Thymus (tissue), 11 donors: ENCODE measurements at regions not wholly inside any gene's neighbourhood (a gene's known extent, or its start where the extent isn't known, plus 50 kb on each side); places are given as distances from the start of the nearest gene placed in this dataset.
"Not testable (repeated sequence)": the region's sequence is repeated elsewhere in the genome, so short reads cannot be mapped to it uniquely, and the experiment has no call there.

Source experiments
- DNase-seq, 9 donors: peaks; one replicate each; pipeline ENCODE4 v3.0.0-alpha.2; 2013; ENCODE audit warnings: low spot score in 9 of 9, low read depth in 6 of 9, missing footprints in 1 of 9
- H3K27ac ChIP-seq, 2 donors: one replicate each; pipeline ENCODE4 v1.5.1; 2013; ENCODE audit warnings: control low read depth in 1 of 2, low read depth in 1 of 2, low read length in 1 of 2, mild to moderate bottlenecking in 1 of 2, moderate library complexity in 1 of 2
- H3K27me3 ChIP-seq, 2 donors: one replicate each; pipeline ENCODE4 v1.5.1; 2013; ENCODE audit warnings: low read length in 1 of 2; ENCODE audit not compliant: control insufficient read depth in 2 of 2, insufficient read depth in 1 of 2
- H3K36me3 ChIP-seq, 2 donors: one replicate each; pipeline ENCODE4 v1.5.1; 2013; ENCODE audit warnings: low read length in 1 of 2, mild to moderate bottlenecking in 1 of 2, moderate library complexity in 1 of 2; ENCODE audit not compliant: control insufficient read depth in 2 of 2, insufficient read depth in 2 of 2
- H3K4me1 ChIP-seq, 2 donors: one replicate each; pipeline ENCODE4 v1.5.1; 2013; ENCODE audit warnings: low read length in 2 of 2; ENCODE audit not compliant: control insufficient read depth in 2 of 2, insufficient read depth in 2 of 2
- H3K4me3 ChIP-seq, 2 donors: one replicate each; pipeline ENCODE4 v1.5.1; 2013; ENCODE audit warnings: low read length in 2 of 2, control low read depth in 1 of 2, mild to moderate bottlenecking in 1 of 2
- H3K9me3 ChIP-seq, 2 donors: one replicate each; pipeline ENCODE4 v1.5.1; 2013; ENCODE audit warnings: low read length in 1 of 2, mild to moderate bottlenecking in 1 of 2; ENCODE audit not compliant: control insufficient read depth in 2 of 2, insufficient read depth in 1 of 2
- WGBS: extraction: QIAGEN DNeasy Blood & Tissue Kit; methylation state at CpG from one replicate; pipeline ENCODE4 v1.1.7; 2013; 5-methylcytosine and 5-hydroxymethylcytosine counted together
- donor health status: healthy.

- Histone ChIP-seq H3K4me3 (no peak overlapping the region), H3K36me3 (no peaks in the 10 kb centered on the region), H3K27me3 (no peaks in the 10 kb centered on the region), H3K27ac (no peak overlapping the region), H3K4me1 (no peaks in the 10 kb centered on the region), H3K9me3 (no peaks in the 10 kb centered on the region)
- 85% methylated on average over 3 of the region's 3 CpGs for WGBS
- DNase-seq, result no peak
These were observed 169.5 kb upstream of the SMARCAD1 start for GRCh38 chr4:94038195-94038594.

GRCh38 chr4:94039226-94039625 is 168.4 kb upstream of the SMARCAD1 start:
- DNase-seq, result no peak
- H3K4me1 ChIP-seq, result no peaks in the 10 kb centered on the region
- no peaks in the 10 kb centered on the region for H3K9me3 ChIP-seq
- no peaks in the 10 kb centered on the region for H3K36me3 ChIP-seq
- no peaks in the 10 kb centered on the region for H3K27me3 ChIP-seq
- 93% methylated on average over 4 of the region's 4 CpGs for WGBS
- no peak overlapping the region for H3K27ac ChIP-seq
- no peak overlapping the region for H3K4me3 ChIP-seq

- not testable (repeated sequence) for H3K4me1 ChIP-seq, H3K36me3 ChIP-seq, H3K9me3 ChIP-seq, DNase-seq, H3K27me3 ChIP-seq, H3K4me3 ChIP-seq, H3K27ac ChIP-seq
- 97% methylated on average over 14 of the region's 14 CpGs for WGBS
These were observed 163.2 kb upstream of the SMARCAD1 start for GRCh38 chr4:94044471-94044870.

- H3K4me1 ChIP-seq, result no peaks in the 10 kb centered on the region
- DNase-seq, result no peak
- WGBS, result 85% methylated on average over 4 of the region's 4 CpGs
- H3K27me3 ChIP-seq, result no peaks in the 10 kb centered on the region
- H3K36me3 ChIP-seq, result no peaks in the 10 kb centered on the region
- no peak overlapping the region for H3K4me3 ChIP-seq
- no peaks in the 10 kb centered on the region for H3K9me3 ChIP-seq
- H3K27ac ChIP-seq, result no peak overlapping the region
These were observed 144.6 kb upstream of the SMARCAD1 start for GRCh38 chr4:94063084-94063483.

GRCh38 chr4:94068753-94069719 is 138.6 kb upstream of the SMARCAD1 start:
- no peak for DNase-seq
- Histone ChIP-seq H3K4me3 (no peak overlapping the region), H3K36me3 (no peaks in the 10 kb centered on the region), H3K27ac (no peak overlapping the region), H3K4me1 (no peaks in the 10 kb centered on the region), H3K9me3 (no peaks in the 10 kb centered on the region), H3K27me3 (no peaks in the 10 kb centered on the region)
- WGBS, result 85% methylated on average over 8 of the region's 8 CpGs

- 82% methylated on average over 1 of the region's 1 CpG for WGBS
- Histone ChIP-seq H3K4me3 (no peak overlapping the region), H3K27me3 (no peaks in the 10 kb centered on the region), H3K36me3 (no peaks in the 10 kb centered on the region), H3K9me3 (peaks cover 0 to 2% of the 10 kb centered on the region in 2 donors), H3K4me1 (no peaks in the 10 kb centered on the region), H3K27ac (no peak overlapping the region)
- no peak for DNase-seq
These were observed 131.2 kb upstream of the SMARCAD1 start for GRCh38 chr4:94076498-94076897.

- Histone ChIP-seq H3K36me3 (no peaks in the 10 kb centered on the region), H3K9me3 (peaks cover 0 to 2% of the 10 kb centered on the region in 2 donors), H3K27me3 (no peaks in the 10 kb centered on the region), H3K4me1 (no peaks in the 10 kb centered on the region), H3K27ac (no peak overlapping the region), H3K4me3 (no peak overlapping the region)
- no peak for DNase-seq
- WGBS, result 94% methylated on average over 3 of the region's 3 CpGs
These were observed 123.5 kb upstream of the SMARCAD1 start for GRCh38 chr4:94084155-94084554.

GRCh38 chr4:94099141-94099540 is 108.5 kb upstream of the SMARCAD1 start:
- 89% methylated on average over 8 of the region's 8 CpGs for WGBS
- not testable (repeated sequence) for H3K9me3 ChIP-seq, H3K4me3 ChIP-seq, H3K27me3 ChIP-seq, H3K4me1 ChIP-seq, H3K27ac ChIP-seq, DNase-seq, H3K36me3 ChIP-seq

- DNase-seq, result no peak
- no peak overlapping the region for H3K27ac ChIP-seq
- H3K9me3 ChIP-seq, result no peaks in the 10 kb centered on the region
- H3K27me3 ChIP-seq, result no peaks in the 10 kb centered on the region
- 90% methylated on average over 1 of the region's 1 CpG for WGBS
- H3K4me1 ChIP-seq, result no peaks in the 10 kb centered on the region
- H3K4me3 ChIP-seq, result no peak overlapping the region
- no peaks in the 10 kb centered on the region for H3K36me3 ChIP-seq
These were observed 95.0 kb upstream of the SMARCAD1 start for GRCh38 chr4:94112644-94113043.
